ENCODE measurements at regions not wholly inside any gene's neighbourhood (a gene's known extent, or its start where the extent isn't known, plus 50 kb on each side); places are given as distances from the start of the nearest gene placed in this dataset.
"Not testable (repeated sequence)": the region's sequence is repeated elsewhere in the genome, so short reads cannot be mapped to it uniquely, and the experiment has no call there.

GRCh38 chr17:54694287-54694887, 206.3 kb upstream of the TOM1L1 start:
- TF ChIP-seq BHLHE40 (IDR thresholded peaks at IDR 0.05; ENCODE audit: low read depth, low read length) (no peak), MAFK (IDR thresholded peaks at IDR 0.05; ENCODE audit: low read depth, low read length) (peak; percentile 74)

DNA sequence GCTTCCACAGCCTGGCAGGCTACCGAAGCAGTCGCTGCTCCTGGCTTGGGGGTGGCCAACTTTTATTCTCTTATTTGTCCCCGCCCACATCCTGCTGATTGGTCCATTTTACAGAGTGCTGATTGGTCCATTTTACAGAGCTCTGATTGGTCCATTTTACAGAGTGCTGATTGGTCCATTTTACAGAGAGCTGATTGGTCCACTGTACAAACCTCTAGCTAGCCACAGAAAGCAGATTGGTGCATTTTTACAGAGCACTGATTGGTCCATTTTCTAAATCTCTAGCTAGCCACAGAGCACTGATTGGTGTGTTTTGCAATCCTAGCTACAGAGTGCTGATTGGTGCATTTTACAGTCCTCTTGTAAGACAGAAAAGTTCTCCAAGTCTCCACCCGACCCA, 187.9 kb upstream of the TOM1L1 start:
- H3K4ac ChIP-seq (ENCODE audit: low read depth, low read length); H2BK120ac ChIP-seq (ENCODE audit: low read depth, low read length); DNase-seq; H3K56ac ChIP-seq (ENCODE audit: extremely low read depth, insufficient read depth, low read length); H3K79me1 ChIP-seq (ENCODE audit: low read depth in 1 of 2, low read length in 2 of 2); CTCF ChIA-PET; POLR2A ChIA-PET (ENCODE audit: unreplicated experiment); H3K4me1 ChIP-seq (ENCODE audit: control insufficient read depth, insufficient read depth, low read length); H3K9me1 ChIP-seq (ENCODE audit: insufficient read depth, low read length); H3K18ac ChIP-seq (ENCODE audit: low read depth, low read length); H4K8ac ChIP-seq (ENCODE audit: low read depth in 2 of 2, low read length in 2 of 2); H4K20me1 ChIP-seq (ENCODE audit: insufficient read depth, low read length); H3K4me3 ChIP-seq (ENCODE audit: insufficient read depth, low read depth, low read length); in situ Hi-C loops (cut with MboI; ENCODE audit: low sequenced_read_pairs); H2BK15ac ChIP-seq (ENCODE audit: low read depth, low read length); ATAC-seq (ENCODE audit: low read depth); H2BK20ac ChIP-seq (ENCODE audit: low read depth, low read length); dilution Hi-C loops (cut with HindIII; ENCODE audit: low sequenced_read_pairs, unreplicated experiment); intact Hi-C loops (cut with micrococcal nuclease); H2AK9ac ChIP-seq (replicated peaks; ENCODE audit: low read depth, low read length, poor library complexity); H4K91ac ChIP-seq (ENCODE audit: insufficient read depth, low read depth, low read length); H4K5ac ChIP-seq (ENCODE audit: low read depth, low read length); H3K14ac ChIP-seq (replicated peaks; ENCODE audit: low read depth, low read length); H3K27ac ChIP-seq (ENCODE audit: insufficient read depth, low read length); H3K9me3 ChIP-seq (ENCODE audit: control insufficient read depth, insufficient read depth, low read length); H2AFZ ChIP-seq (replicated peaks; ENCODE audit: low read length, poor library complexity); H3K23ac ChIP-seq (ENCODE audit: low read depth, low read length); H3K27me3 ChIP-seq (ENCODE audit: control insufficient read depth, insufficient read depth, low read length); BruUV-seq (replicated peaks); H2AK5ac ChIP-seq (ENCODE audit: low read depth, low read length); H2BK5ac ChIP-seq (ENCODE audit: low read depth, low read length, poor library complexity, severe bottlenecking); H3K4me2 ChIP-seq (ENCODE audit: low read depth, low read length); H3K9ac ChIP-seq (ENCODE audit: low read depth, low read length); H3K36me3 ChIP-seq (ENCODE audit: control insufficient read depth, insufficient read depth, low read length): not testable (repeated sequence)
- WGBS, 2 experiments (ENCODE audit: extremely low coverage in 2 of 2, insufficient read length in 1 of 2) = no CpG with 5 or more reads among the region's 4 CpGs

More at GRCh38 chr17:54694287-54694887, 206.3 kb upstream of the TOM1L1 start:
- H2BK20ac ChIP-seq (ENCODE audit: low read depth, low read length) = no peak overlapping the region
- ATAC-seq (ENCODE audit: low read depth) (no peak), DNase-seq (no peak)
- no peak overlapping the region for H3K56ac ChIP-seq (ENCODE audit: extremely low read depth, insufficient read depth, low read length)
- no peaks in the 10 kb centered on the region for H3K36me3 ChIP-seq (ENCODE audit: control insufficient read depth, insufficient read depth, low read length)
- dilution Hi-C loops (cut with HindIII; ENCODE audit: low sequenced_read_pairs, unreplicated experiment) = no loop called here
- no peak overlapping the region for H2AFZ ChIP-seq (replicated peaks; ENCODE audit: low read length, poor library complexity)
- H2AK5ac ChIP-seq (ENCODE audit: low read depth, low read length) = no peak overlapping the region
- H3K4me3 ChIP-seq (ENCODE audit: insufficient read depth, low read depth, low read length) = no peak overlapping the region
- H2BK120ac ChIP-seq (ENCODE audit: low read depth, low read length) = no peak overlapping the region
- H2BK15ac ChIP-seq (ENCODE audit: low read depth, low read length) = no peak overlapping the region
- ChIA-PET CTCF (no interaction called here), POLR2A (ENCODE audit: unreplicated experiment) (no interaction called here)
- H4K5ac ChIP-seq (ENCODE audit: low read depth, low read length) = no peak overlapping the region
- no peak overlapping the region for H2BK5ac ChIP-seq (ENCODE audit: low read depth, low read length, poor library complexity, severe bottlenecking)
- no peaks in the 10 kb centered on the region for H3K79me1 ChIP-seq (ENCODE audit: low read depth in 1 of 2, low read length in 2 of 2)
- WGBS, 2 experiments (ENCODE audit: extremely low coverage in 2 of 2, insufficient read length in 1 of 2) = no CpG with 5 or more reads among the region's 2 CpGs
- H3K18ac ChIP-seq (ENCODE audit: low read depth, low read length) = no peak overlapping the region
- no peaks in the 10 kb centered on the region for H3K9me1 ChIP-seq (ENCODE audit: insufficient read depth, low read length)
- H3K23ac ChIP-seq (ENCODE audit: low read depth, low read length) = no peak overlapping the region
- no peak overlapping the region for H2AK9ac ChIP-seq (replicated peaks; ENCODE audit: low read depth, low read length, poor library complexity)
- no peak overlapping the region for H4K91ac ChIP-seq (ENCODE audit: insufficient read depth, low read depth, low read length)
- intact Hi-C loops (cut with micrococcal nuclease) = no loop called here
- no peaks in the 10 kb centered on the region for H4K20me1 ChIP-seq (ENCODE audit: insufficient read depth, low read length)
- no peaks in the 10 kb centered on the region; the same call in 1 of the 2 replicates for H3K9me3 ChIP-seq (ENCODE audit: control insufficient read depth, insufficient read depth, low read length)
- H3K4ac ChIP-seq (ENCODE audit: low read depth, low read length) = no peak overlapping the region
- no peak overlapping the region for H3K27ac ChIP-seq (ENCODE audit: insufficient read depth, low read length)
- no TSS peak for BruUV-seq (replicated peaks)
- H3K4me1 ChIP-seq (ENCODE audit: control insufficient read depth, insufficient read depth, low read length) = no peaks in the 10 kb centered on the region
- in situ Hi-C loops (cut with MboI; ENCODE audit: low sequenced_read_pairs) = no loop called here
- H3K14ac ChIP-seq (replicated peaks; ENCODE audit: low read depth, low read length) = no peak overlapping the region
- H4K8ac ChIP-seq (ENCODE audit: low read depth in 2 of 2, low read length in 2 of 2) = no peak overlapping the region
- H3K27me3 ChIP-seq (ENCODE audit: control insufficient read depth, insufficient read depth, low read length) = no peaks in the 10 kb centered on the region
- H3K4me2 ChIP-seq (ENCODE audit: low read depth, low read length) = no peak overlapping the region
- no peak overlapping the region for H3K9ac ChIP-seq (ENCODE audit: low read depth, low read length)

Measured in IMR-90 (cell line).